ENCODE measurements at regions not wholly inside any gene's neighbourhood (a gene's known extent, or its start where the extent isn't known, plus 50 kb on each side); places are given as distances from the start of the nearest gene placed in this dataset.

GRCh38 chr2:217444509-217444908 lies 558.3 kb downstream of the TNS1 start:
- no peaks in the 10 kb centered on the region for H3K4me1 ChIP-seq (ENCODE audit: insufficient read depth, low read length, poor library complexity, severe bottlenecking)
- intact Hi-C loops (cut with micrococcal nuclease; ENCODE audit: unreplicated experiment), result no loop called here
- BruUV-seq (replicated peaks), result no TSS peak
- no peaks in the 10 kb centered on the region for H3K36me3 ChIP-seq (ENCODE audit: insufficient read depth, low read length)
- TF ChIP-seq, protein P1, sequence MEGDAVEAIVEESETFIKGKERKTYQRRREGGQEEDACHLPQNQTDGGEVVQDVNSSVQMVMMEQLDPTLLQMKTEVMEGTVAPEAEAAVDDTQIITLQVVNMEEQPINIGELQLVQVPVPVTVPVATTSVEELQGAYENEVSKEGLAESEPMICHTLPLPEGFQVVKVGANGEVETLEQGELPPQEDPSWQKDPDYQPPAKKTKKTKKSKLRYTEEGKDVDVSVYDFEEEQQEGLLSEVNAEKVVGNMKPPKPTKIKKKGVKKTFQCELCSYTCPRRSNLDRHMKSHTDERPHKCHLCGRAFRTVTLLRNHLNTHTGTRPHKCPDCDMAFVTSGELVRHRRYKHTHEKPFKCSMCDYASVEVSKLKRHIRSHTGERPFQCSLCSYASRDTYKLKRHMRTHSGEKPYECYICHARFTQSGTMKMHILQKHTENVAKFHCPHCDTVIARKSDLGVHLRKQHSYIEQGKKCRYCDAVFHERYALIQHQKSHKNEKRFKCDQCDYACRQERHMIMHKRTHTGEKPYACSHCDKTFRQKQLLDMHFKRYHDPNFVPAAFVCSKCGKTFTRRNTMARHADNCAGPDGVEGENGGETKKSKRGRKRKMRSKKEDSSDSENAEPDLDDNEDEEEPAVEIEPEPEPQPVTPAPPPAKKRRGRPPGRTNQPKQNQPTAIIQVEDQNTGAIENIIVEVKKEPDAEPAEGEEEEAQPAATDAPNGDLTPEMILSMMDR (conservative IDR thresholded peaks at IDR 0.05; ENCODE audit: low read length), result no peak
- no peak for TF ChIP-seq EZH2phosphoT487 (IDR thresholded peaks at IDR 0.05; ENCODE audit: borderline replicate concordance, low read depth, low read length)
- H3K27ac ChIP-seq (ENCODE audit: low read depth, low read length, poor library complexity, severe bottlenecking), result no peak overlapping the region
- H3K9me2 ChIP-seq (ENCODE audit: insufficient read depth, low read length), result no peaks in the 10 kb centered on the region
- POLR2A ChIA-PET, result interaction anchor here (0.7 kb wide), 1 partner anchor 643 kb away, joined by 3 read pairs; no protein-coding TSS in a partner anchor
- no peaks in the 10 kb centered on the region for H4K20me1 ChIP-seq (ENCODE audit: insufficient read depth, low read length)
- CTCF ChIA-PET (ENCODE audit: unreplicated experiment), result no interaction called here
- no peak for DNase-seq (ENCODE audit: low spot score)
- H3K79me2 ChIP-seq (ENCODE audit: insufficient read depth, low read depth, low read length), result no peaks in the 10 kb centered on the region
- H2AFZ ChIP-seq (ENCODE audit: low read length), result no peak overlapping the region
- no peak overlapping the region for H3K4me3 ChIP-seq (ENCODE audit: low read depth, low read length, poor library complexity, severe bottlenecking)
- no peaks in the 10 kb centered on the region for H3K9me3 ChIP-seq (ENCODE audit: low read length)
- H3K4me2 ChIP-seq (ENCODE audit: low read length), result no peak overlapping the region

DNA sequence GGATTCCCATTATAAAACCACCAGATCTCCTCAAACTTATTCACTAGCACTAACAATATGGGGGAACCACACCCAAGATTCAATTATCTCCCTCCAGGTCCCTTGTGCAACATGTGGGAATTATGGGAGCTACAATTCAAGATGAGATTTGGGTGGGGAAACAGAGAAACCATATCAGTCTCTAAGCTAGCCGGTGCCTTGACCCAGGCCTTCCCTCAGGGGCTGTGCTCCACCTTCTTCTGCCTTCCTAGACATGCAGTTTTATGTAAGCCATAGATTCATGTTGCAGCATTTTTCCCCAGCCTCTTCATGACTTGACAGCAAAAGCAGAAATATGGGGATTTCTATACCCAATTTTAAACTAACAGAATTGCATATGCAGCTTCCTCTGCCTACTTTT lies 559.2 kb downstream of the TNS1 start:
- ChIA-PET CTCF (ENCODE audit: unreplicated experiment) (no interaction called here), POLR2A (no interaction called here)
- TF ChIP-seq, protein P1 (conservative IDR thresholded peaks at IDR 0.05; ENCODE audit: low read length), result no peak
- TF ChIP-seq EZH2phosphoT487 (IDR thresholded peaks at IDR 0.05; ENCODE audit: borderline replicate concordance, low read depth, low read length), result no peak
- Histone ChIP-seq H3K4me1 (ENCODE audit: insufficient read depth, low read length, poor library complexity, severe bottlenecking) (no peaks in the 10 kb centered on the region), H3K27ac (ENCODE audit: low read depth, low read length, poor library complexity, severe bottlenecking) (no peak overlapping the region), H3K4me2 (ENCODE audit: low read length) (no peak overlapping the region), H3K36me3 (ENCODE audit: insufficient read depth, low read length) (no peaks in the 10 kb centered on the region), H2AFZ (ENCODE audit: low read length) (no peak overlapping the region), H3K4me3 (ENCODE audit: low read depth, low read length, poor library complexity, severe bottlenecking) (no peak overlapping the region), H3K9me3 (ENCODE audit: low read length) (no peaks in the 10 kb centered on the region), H3K79me2 (ENCODE audit: insufficient read depth, low read depth, low read length) (no peaks in the 10 kb centered on the region), H3K9me2 (ENCODE audit: insufficient read depth, low read length) (no peaks in the 10 kb centered on the region), H4K20me1 (ENCODE audit: insufficient read depth, low read length) (no peaks in the 10 kb centered on the region)
- no peak for DNase-seq (ENCODE audit: low spot score)
- intact Hi-C loops (cut with micrococcal nuclease; ENCODE audit: unreplicated experiment), result no loop called here
- BruUV-seq (replicated peaks), result no TSS peak

GRCh38 chr2:217440000-217440399 lies 562.8 kb downstream of the TNS1 start:
- DNase-seq (ENCODE audit: low spot score), result no peak
- no TSS peak for BruUV-seq (replicated peaks)
- Histone ChIP-seq H3K4me2 (ENCODE audit: low read length) (no peak overlapping the region), H3K9me3 (ENCODE audit: low read length) (no peaks in the 10 kb centered on the region), H3K36me3 (ENCODE audit: insufficient read depth, low read length) (no peaks in the 10 kb centered on the region), H3K79me2 (ENCODE audit: insufficient read depth, low read depth, low read length) (no peaks in the 10 kb centered on the region), H4K20me1 (ENCODE audit: insufficient read depth, low read length) (no peaks in the 10 kb centered on the region), H3K4me1 (ENCODE audit: insufficient read depth, low read length, poor library complexity, severe bottlenecking) (no peaks in the 10 kb centered on the region), H3K9me2 (ENCODE audit: insufficient read depth, low read length) (no peaks in the 10 kb centered on the region), H2AFZ (ENCODE audit: low read length) (no peak overlapping the region), H3K27ac (ENCODE audit: low read depth, low read length, poor library complexity, severe bottlenecking) (no peak overlapping the region), H3K4me3 (ENCODE audit: low read depth, low read length, poor library complexity, severe bottlenecking) (no peak overlapping the region)
- TF ChIP-seq EZH2phosphoT487 (IDR thresholded peaks at IDR 0.05; ENCODE audit: borderline replicate concordance, low read depth, low read length), result no peak
- TF ChIP-seq, protein P1 (conservative IDR thresholded peaks at IDR 0.05; ENCODE audit: low read length), result no peak
- ChIA-PET CTCF (ENCODE audit: unreplicated experiment) (no interaction called here), POLR2A (no interaction called here)
- intact Hi-C loops (cut with micrococcal nuclease; ENCODE audit: unreplicated experiment), result no loop called here
